Upper lobe of left lung (tissue), 4 donors: ENCODE measurements at regions not wholly inside any gene's neighbourhood (a gene's known extent, or its start where the extent isn't known, plus 50 kb on each side); places are given as distances from the start of the nearest gene placed in this dataset.

Experiments used
- CTCF ChIP-seq, 6 experiments: fragments of 450-650 bp in 4 of 6; fragments of 200-600 bp in 2 of 6; sonication (generic) in 2 of 6; IDR thresholded peaks; one replicate each; pipeline ENCODE4 v1.5.1; 2016 to 2019; ENCODE audit warnings: antibody characterized with exemption in 6 of 6
- EP300 ChIP-seq, 4 donors: sonication (generic); formaldehyde crosslinking; IDR thresholded peaks; one replicate each; pipeline ENCODE4 v1.5.1; 2017; ENCODE audit warnings: antibody characterized with exemption in 4 of 4, control low read depth in 2 of 4
- POLR2A ChIP-seq, 4 donors: fragments of 450-650 bp; IDR thresholded peaks; one replicate each; pipeline ENCODE4 v1.5.1; 2016 to 2017; ENCODE audit warnings: antibody characterized with exemption in 4 of 4, mild to moderate bottlenecking in 2 of 4
- POLR2AphosphoS5 ChIP-seq, 2 donors: sonication (generic); formaldehyde crosslinking; IDR thresholded peaks; one replicate each; pipeline ENCODE4 v1.5.1; 2017; ENCODE audit warnings: antibody characterized with exemption in 2 of 2

- TF ChIP-seq CTCF (IDR thresholded peaks at IDR 0.05) = no peak
- no peak for TF ChIP-seq POLR2A (IDR thresholded peaks at IDR 0.05)
- no peak for TF ChIP-seq EP300 (IDR thresholded peaks at IDR 0.05)
- TF ChIP-seq POLR2AphosphoS5 (IDR thresholded peaks at IDR 0.05) = no peak
Measured at GRCh38 chr14:97960436-97960835, 1163.3 kb downstream of the VRK1 start.
